SU-DHL-6 (cell line): ENCODE measurements at regions not wholly inside any gene's neighbourhood (a gene's known extent, or its start where the extent isn't known, plus 50 kb on each side); places are given as distances from the start of the nearest gene placed in this dataset.

ENCODE experiments used
- H2AFZ ChIP-seq: fragments of 200-600 bp; sonication (generic); 2 replicates; pipeline ENCODE4 v1.6.1; 2014; ENCODE audit warnings: low read depth, mild to moderate bottlenecking, moderate library complexity, mixed read lengths, antibody characterized with exemption, low read length; ENCODE audit not compliant: severe bottlenecking
- H3F3A ChIP-seq: fragments of 200-600 bp; shearing (Covaris generic); 2 replicates; pipeline ENCODE4 v1.6.0; 2016; ENCODE audit warnings: antibody characterized with exemption, mild to moderate bottlenecking; ENCODE audit not compliant: insufficient read depth
- H3K27ac ChIP-seq: fragments of 200-600 bp; sonication (generic); 2 replicates; pipeline ENCODE4 v1.5.1; 2016; ENCODE audit warnings: low read depth, mild to moderate bottlenecking, low read length, moderate library complexity, mixed read lengths
- H3K27me3 ChIP-seq: fragments of 200-600 bp; sonication (generic), shearing (Covaris generic); 2 replicates; pipeline ENCODE4 v1.6.0; 2014; ENCODE audit warnings: mild to moderate bottlenecking, low read length
- H3K36me3 ChIP-seq: fragments of 200-600 bp; sonication (generic); 2 replicates; pipeline ENCODE4 v1.6.1; 2014; ENCODE audit warnings: mild to moderate bottlenecking, low read length, mixed read lengths
- H3K4me2 ChIP-seq: fragments of 300-600, 200-600 bp; shearing (Covaris generic), sonication (generic); 2 replicates; pipeline ENCODE4 v1.6.0; 2014; ENCODE audit warnings: low read length, low read depth, mild to moderate bottlenecking; ENCODE audit not compliant: poor library complexity, severe bottlenecking
- H3K4me3 ChIP-seq: fragments of 200-600 bp; sonication (generic); 2 replicates; pipeline ENCODE4 v1.5.1; 2014; ENCODE audit warnings: antibody characterized with exemption, low read length, mild to moderate bottlenecking, mixed read lengths; ENCODE audit not compliant: insufficient read depth, poor library complexity, severe bottlenecking
- H3K79me2 ChIP-seq: fragments of 200-600 bp; sonication (generic); 2 replicates; pipeline ENCODE4 v1.6.1; 2014; ENCODE audit warnings: mild to moderate bottlenecking, low read length, moderate library complexity; ENCODE audit not compliant: insufficient read depth
- H3K9ac ChIP-seq: fragments of 200-600 bp; sonication (generic); 2 replicates; pipeline ENCODE4 v1.7.0; 2014; ENCODE audit warnings: mild to moderate bottlenecking, low read length
- H3K9me2 ChIP-seq: fragments of 200-600 bp; sonication (generic); replicated peaks from 2 replicates; pipeline ENCODE4 v1.6.1; 2014; ENCODE audit warnings: low read length; ENCODE audit not compliant: insufficient read depth
- H3K9me3 ChIP-seq: fragments of 200-600 bp; sonication (generic); 2 replicates; pipeline ENCODE4 v1.6.1; 2014; ENCODE audit warnings: low read length, mixed read lengths; ENCODE audit not compliant: insufficient read depth
- H4K20me1 ChIP-seq: fragments of 200-600 bp; sonication (generic); 2 replicates; pipeline ENCODE4 v1.6.1; 2014; ENCODE audit warnings: low read depth, mild to moderate bottlenecking, antibody characterized with exemption, low read length, moderate library complexity, mixed read lengths
- EZH2phosphoT487 ChIP-seq: fragments of 200-600 bp; sonication (generic), shearing (Covaris generic); conservative IDR thresholded peaks from 2 replicates; pipeline ENCODE4 v1.6.1; 2018; ENCODE audit warnings: mild to moderate bottlenecking, antibody characterized with exemption, low read length, moderate library complexity, mixed read lengths
- TF ChIP-seq, protein P1 (sequence below): fragments of 200-600 bp; sonication (generic); IDR thresholded peaks from one replicate; pipeline ENCODE4 v1.5.1; 2017; ENCODE audit warnings: antibody characterized with exemption, mild to moderate bottlenecking, low read length, moderate library complexity; ENCODE audit not compliant: insufficient read depth, poor library complexity, severe bottlenecking

DNA sequence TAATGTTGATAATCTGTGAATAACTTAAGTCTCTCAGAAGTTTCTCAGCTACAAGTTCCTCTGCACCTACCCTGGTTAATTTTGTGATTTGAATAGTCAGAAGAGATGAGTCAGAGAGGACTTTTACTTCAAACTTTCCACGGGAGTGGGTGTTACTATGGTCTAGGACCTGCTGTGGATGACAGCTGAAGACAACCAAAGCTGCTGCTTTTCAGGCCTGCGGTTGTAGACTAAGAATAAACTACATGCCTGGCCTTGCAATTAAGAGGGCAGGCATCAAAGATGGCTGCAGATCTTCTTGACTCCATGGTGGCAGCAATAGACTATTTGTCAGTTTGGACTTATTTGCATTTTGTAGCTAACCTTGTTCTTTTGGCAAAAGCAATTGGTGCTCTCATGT is 227.1 kb upstream of the KRR1 start:
- Histone ChIP-seq H4K20me1 (no peaks in the 10 kb centered on the region), H3K9ac (no peak overlapping the region), H3K27ac (no peak overlapping the region), H3K36me3 (no peaks in the 10 kb centered on the region), H3K27me3 (no peaks in the 10 kb centered on the region), H3F3A (no peaks in the 10 kb centered on the region), H2AFZ (no peak overlapping the region), H3K4me2 (no peak overlapping the region), H3K9me3 (no peaks in the 10 kb centered on the region), H3K79me2 (no peaks in the 10 kb centered on the region), H3K4me3 (no peak overlapping the region), H3K9me2 (no peaks in the 10 kb centered on the region)
- TF ChIP-seq, protein P1, sequence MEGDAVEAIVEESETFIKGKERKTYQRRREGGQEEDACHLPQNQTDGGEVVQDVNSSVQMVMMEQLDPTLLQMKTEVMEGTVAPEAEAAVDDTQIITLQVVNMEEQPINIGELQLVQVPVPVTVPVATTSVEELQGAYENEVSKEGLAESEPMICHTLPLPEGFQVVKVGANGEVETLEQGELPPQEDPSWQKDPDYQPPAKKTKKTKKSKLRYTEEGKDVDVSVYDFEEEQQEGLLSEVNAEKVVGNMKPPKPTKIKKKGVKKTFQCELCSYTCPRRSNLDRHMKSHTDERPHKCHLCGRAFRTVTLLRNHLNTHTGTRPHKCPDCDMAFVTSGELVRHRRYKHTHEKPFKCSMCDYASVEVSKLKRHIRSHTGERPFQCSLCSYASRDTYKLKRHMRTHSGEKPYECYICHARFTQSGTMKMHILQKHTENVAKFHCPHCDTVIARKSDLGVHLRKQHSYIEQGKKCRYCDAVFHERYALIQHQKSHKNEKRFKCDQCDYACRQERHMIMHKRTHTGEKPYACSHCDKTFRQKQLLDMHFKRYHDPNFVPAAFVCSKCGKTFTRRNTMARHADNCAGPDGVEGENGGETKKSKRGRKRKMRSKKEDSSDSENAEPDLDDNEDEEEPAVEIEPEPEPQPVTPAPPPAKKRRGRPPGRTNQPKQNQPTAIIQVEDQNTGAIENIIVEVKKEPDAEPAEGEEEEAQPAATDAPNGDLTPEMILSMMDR = no peak
- no peak for TF ChIP-seq EZH2phosphoT487

DNA sequence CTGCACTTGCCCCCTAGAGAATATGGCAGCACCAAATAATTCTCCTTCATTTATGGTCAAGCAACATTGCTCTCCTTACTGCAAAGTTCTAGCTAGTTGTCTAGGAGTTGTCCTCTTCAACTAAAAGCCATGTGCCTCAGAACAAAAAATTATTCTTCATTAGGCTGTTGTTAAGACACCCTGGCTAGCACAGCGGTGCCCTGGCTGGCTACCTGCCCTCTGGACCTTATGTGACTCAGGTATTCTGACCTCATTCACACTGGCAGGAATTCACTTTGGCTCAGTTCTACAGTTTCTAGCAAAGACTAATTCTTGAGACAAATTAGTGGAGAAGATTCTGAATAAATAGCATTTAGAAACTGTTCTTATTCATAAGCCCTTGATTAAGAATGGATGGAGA is 224.4 kb upstream of the KRR1 start:
- Histone ChIP-seq H3K36me3 (no peaks in the 10 kb centered on the region), H3K9ac (no peak overlapping the region), H4K20me1 (no peaks in the 10 kb centered on the region), H3K79me2 (no peaks in the 10 kb centered on the region), H3K9me2 (no peaks in the 10 kb centered on the region), H3K4me2 (no peak overlapping the region), H2AFZ (no peak overlapping the region), H3F3A (no peaks in the 10 kb centered on the region), H3K9me3 (no peaks in the 10 kb centered on the region), H3K27ac (no peak overlapping the region), H3K27me3 (no peaks in the 10 kb centered on the region), H3K4me3 (no peak overlapping the region)
- TF ChIP-seq, protein P1 = no peak
- TF ChIP-seq EZH2phosphoT487 = no peak

DNA sequence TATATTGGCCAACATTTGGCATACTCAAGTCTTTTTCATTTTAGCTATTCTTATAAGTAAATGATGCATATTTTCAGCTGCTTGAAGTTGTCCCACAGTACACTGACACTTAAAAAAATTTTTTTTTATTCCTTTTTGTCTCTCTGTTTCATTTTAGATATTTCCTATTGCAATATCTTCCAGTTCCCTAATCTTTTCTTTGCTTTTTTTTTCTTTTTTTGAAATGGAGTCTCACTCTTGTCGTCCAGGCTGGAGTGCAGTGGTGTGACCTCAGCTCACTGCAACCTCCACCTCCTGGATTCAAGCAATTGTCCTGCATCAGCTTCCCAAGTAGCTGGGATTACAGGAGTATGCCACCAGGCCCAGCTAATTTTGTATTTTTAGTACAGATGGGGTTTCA is 217.4 kb upstream of the KRR1 start:
- TF ChIP-seq, protein P1 = no peak
- TF ChIP-seq EZH2phosphoT487 = no peak

DNA sequence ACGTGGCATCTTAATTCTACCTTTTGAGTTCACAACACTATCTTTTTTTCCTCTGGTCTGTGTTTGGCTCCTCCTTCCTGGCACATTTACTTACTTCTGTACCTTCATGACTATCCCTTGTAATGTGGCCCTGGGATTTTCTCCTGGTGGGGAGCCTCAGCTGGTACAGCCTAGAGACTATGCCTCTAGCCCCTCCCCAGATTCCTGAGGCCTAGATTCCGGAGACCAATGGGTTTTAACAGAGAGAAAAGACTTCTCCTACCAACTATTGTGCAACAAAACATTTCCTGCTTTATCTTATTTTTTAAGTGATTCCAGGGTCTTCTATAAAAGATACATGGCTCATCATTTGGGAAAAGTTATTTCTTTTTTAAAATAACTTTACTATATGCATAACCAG is 216.2 kb upstream of the KRR1 start:
- H2AFZ ChIP-seq = no peak overlapping the region
- no peaks in the 10 kb centered on the region for H3K9me3 ChIP-seq

More for the DNA sequence above, 217.4 kb upstream of the KRR1 start:
- H3K4me3 ChIP-seq = no peak overlapping the region
- H3K9me3 ChIP-seq = no peaks in the 10 kb centered on the region
- H3K36me3 ChIP-seq = no peaks in the 10 kb centered on the region
- H3K27me3 ChIP-seq = no peaks in the 10 kb centered on the region
- H4K20me1 ChIP-seq = no peaks in the 10 kb centered on the region
- no peak overlapping the region for H3K4me2 ChIP-seq
- H3K9me2 ChIP-seq = no peaks in the 10 kb centered on the region
- no peaks in the 10 kb centered on the region for H3K79me2 ChIP-seq
- no peaks in the 10 kb centered on the region for H3F3A ChIP-seq
- no peak overlapping the region for H2AFZ ChIP-seq
- H3K9ac ChIP-seq = no peak overlapping the region
- H3K27ac ChIP-seq = no peak overlapping the region

More for the DNA sequence above, 216.2 kb upstream of the KRR1 start:
- no peaks in the 10 kb centered on the region for H3K36me3 ChIP-seq
- no peaks in the 10 kb centered on the region for H3K79me2 ChIP-seq
- no peak overlapping the region for H3K9ac ChIP-seq
- no peaks in the 10 kb centered on the region for H4K20me1 ChIP-seq
- H3F3A ChIP-seq = no peaks in the 10 kb centered on the region
- H3K4me3 ChIP-seq = no peak overlapping the region
- H3K27ac ChIP-seq = no peak overlapping the region
- H3K9me2 ChIP-seq = no peaks in the 10 kb centered on the region
- TF ChIP-seq, protein P1 = no peak
- no peaks in the 10 kb centered on the region for H3K27me3 ChIP-seq
- no peak overlapping the region for H3K4me2 ChIP-seq
